Dedifferentiated amniotic fluid mesenchymal stem cell (primary cell): ENCODE measurements at regions not wholly inside any gene's neighbourhood (a gene's known extent, or its start where the extent isn't known, plus 50 kb on each side); places are given as distances from the start of the nearest gene placed in this dataset.
"Not testable (repeated sequence)": the region's sequence is repeated elsewhere in the genome, so short reads cannot be mapped to it uniquely, and the experiment has no call there.

ENCODE experiments used
- DNase-seq: peaks from one replicate; pipeline ENCODE4 v3.0.0-alpha.2; 2016; ENCODE audit errors: extremely low spot score

GRCh38 chr1:60739729-60740128, 342.6 kb upstream of the NFIA start:
- no peak for DNase-seq

GRCh38 chr1:60732977-60733401, 349.4 kb upstream of the NFIA start:
- DNase-seq: no peak

GRCh38 chr1:60731321-60731720, 351.0 kb upstream of the NFIA start:
- no peak for DNase-seq

GRCh38 chr1:60727552-60727951, 354.8 kb upstream of the NFIA start:
- DNase-seq: no peak

GRCh38 chr1:60716472-60716871, 365.9 kb upstream of the NFIA start:
- no peak for DNase-seq

GRCh38 chr1:60715970-60716369, 366.4 kb upstream of the NFIA start:
- DNase-seq: no peak

GRCh38 chr1:60709426-60709825, 372.9 kb upstream of the NFIA start:
- no peak for DNase-seq

GRCh38 chr1:60705026-60705425, 377.3 kb upstream of the NFIA start:
- DNase-seq: no peak

- no peak for DNase-seq
Measured at GRCh38 chr1:60703155-60703554, 379.2 kb upstream of the NFIA start.

GRCh38 chr1:60699325-60699724, 383.0 kb upstream of the NFIA start:
- DNase-seq: no peak

GRCh38 chr1:60697204-60697994, 385.0 kb upstream of the NFIA start:
- no peak for DNase-seq

- DNase-seq: no peak
Measured at GRCh38 chr1:60696512-60696911, 385.8 kb upstream of the NFIA start.

- no peak for DNase-seq
Measured at GRCh38 chr1:60695716-60696171, 386.6 kb upstream of the NFIA start.

- no peak for DNase-seq
Measured at GRCh38 chr1:60694980-60695379, 387.4 kb upstream of the NFIA start.

- no peak for DNase-seq
Measured at GRCh38 chr1:60692031-60692430, 390.3 kb upstream of the NFIA start.

- not testable (repeated sequence) for DNase-seq
Measured at GRCh38 chr1:60688221-60688620, 394.1 kb upstream of the NFIA start.

- no peak for DNase-seq
Measured at GRCh38 chr1:60681095-60681860, 401.1 kb upstream of the NFIA start.

GRCh38 chr1:60679524-60680375, 402.6 kb upstream of the NFIA start:
- DNase-seq: no peak

GRCh38 chr1:60678802-60679201, 403.6 kb upstream of the NFIA start:
- no peak for DNase-seq

GRCh38 chr1:60678391-60678790, 404.0 kb upstream of the NFIA start:
- no peak for DNase-seq

- no peak for DNase-seq
Measured at GRCh38 chr1:60672449-60672848, 409.9 kb upstream of the NFIA start.

- DNase-seq: no peak
Measured at GRCh38 chr1:60670302-60670701, 412.1 kb upstream of the NFIA start.
